Large intestine (tissue), 3 donors: ENCODE measurements at regions not wholly inside any gene's neighbourhood (a gene's known extent, or its start where the extent isn't known, plus 50 kb on each side); places are given as distances from the start of the nearest gene placed in this dataset.

Experiments
- DNase-seq, 2 donors: peaks; one replicate each; pipeline versions ENCODE4 v3.0.0 to v3.0.0-alpha.2; 2013
- H3K27ac ChIP-seq: one replicate; pipeline ENCODE4 v1.5.1; 2013; ENCODE audit warnings: low read length
- H3K27me3 ChIP-seq: 2 replicates; pipeline ENCODE4 v1.6.1; 2013; ENCODE audit warnings: low read length; ENCODE audit not compliant: control insufficient read depth, insufficient read depth
- H3K36me3 ChIP-seq: 2 replicates; pipeline ENCODE4 v1.6.1; 2013; ENCODE audit warnings: low read length; ENCODE audit not compliant: control insufficient read depth, insufficient read depth
- H3K4me1 ChIP-seq: one replicate; pipeline ENCODE4 v1.6.1; 2013; ENCODE audit warnings: low read length; ENCODE audit not compliant: control insufficient read depth, insufficient read depth
- H3K4me3 ChIP-seq: one replicate; pipeline ENCODE4 v1.5.1; 2013; ENCODE audit warnings: low read length
- H3K9me3 ChIP-seq: one replicate; pipeline ENCODE4 v1.6.1; 2013; ENCODE audit warnings: mild to moderate bottlenecking, low read depth, low read length, moderate library complexity; ENCODE audit not compliant: control insufficient read depth
- WGBS: methylation state at CpG from one replicate; pipeline ENCODE4 v1.1.5; 2013; ENCODE audit warnings: low lambda C conversion rate; ENCODE audit not compliant: insufficient coverage; 5-methylcytosine and 5-hydroxymethylcytosine counted together

GRCh38 chr3:5324780-5325179 is 137.3 kb downstream of the EDEM1 start:
- no peak for DNase-seq
- H3K4me1 ChIP-seq, result no peaks in the 10 kb centered on the region
- H3K36me3 ChIP-seq, result no peaks in the 10 kb centered on the region
- no peak overlapping the region for H3K4me3 ChIP-seq
- H3K9me3 ChIP-seq, result no peaks in the 10 kb centered on the region
- no peaks in the 10 kb centered on the region for H3K27me3 ChIP-seq
- H3K27ac ChIP-seq, result no peak overlapping the region
- WGBS, result no CpG with 5 or more reads among the region's 4 CpGs

GRCh38 chr3:5330152-5330810 is 142.8 kb downstream of the EDEM1 start:
- WGBS, result 71% methylated on average over 1 of the region's 9 CpGs
- Histone ChIP-seq H3K27me3 (no peaks in the 10 kb centered on the region), H3K4me3 (no peak overlapping the region), H3K4me1 (peaks cover 7% of the 10 kb centered on the region), H3K9me3 (no peaks in the 10 kb centered on the region), H3K27ac (no peak overlapping the region), H3K36me3 (no peaks in the 10 kb centered on the region)
- no peak for DNase-seq

- 18% methylated on average over 1 of the region's 3 CpGs for WGBS
These were observed 144.2 kb downstream of the EDEM1 start for GRCh38 chr3:5331567-5332269.

GRCh38 chr3:5332270-5332956 is 144.9 kb downstream of the EDEM1 start:
- Histone ChIP-seq H3K27me3 (no peaks in the 10 kb centered on the region), H3K4me3 (no peak overlapping the region), H3K36me3 (no peaks in the 10 kb centered on the region), H3K9me3 (no peaks in the 10 kb centered on the region), H3K4me1 (peaks cover 7% of the 10 kb centered on the region), H3K27ac (no peak overlapping the region)
- DNase-seq, result peak in 1 of 2 donors; percentile 30
- WGBS, result no CpG with 5 or more reads among the region's 3 CpGs

More at GRCh38 chr3:5331567-5332269, 144.2 kb downstream of the EDEM1 start:
- H3K27ac ChIP-seq, result no peak overlapping the region
- no peaks in the 10 kb centered on the region for H3K9me3 ChIP-seq
- no peaks in the 10 kb centered on the region for H3K27me3 ChIP-seq
- H3K4me1 ChIP-seq, result peaks cover 7% of the 10 kb centered on the region
- no peak overlapping the region for H3K4me3 ChIP-seq
- DNase-seq, result no peak
- no peaks in the 10 kb centered on the region for H3K36me3 ChIP-seq

GRCh38 chr3:5339967-5340535 is 152.5 kb downstream of the EDEM1 start:
- no peak overlapping the region for H3K4me3 ChIP-seq
- peak in 1 of 2 donors; percentile 45 for DNase-seq
- no CpG with 5 or more reads among the region's 8 CpGs for WGBS
- H3K4me1 ChIP-seq, result peaks cover 5% of the 10 kb centered on the region
- H3K36me3 ChIP-seq, result no peaks in the 10 kb centered on the region
- no peak overlapping the region for H3K27ac ChIP-seq
- no peaks in the 10 kb centered on the region for H3K27me3 ChIP-seq
- H3K9me3 ChIP-seq, result no peaks in the 10 kb centered on the region

- Histone ChIP-seq H3K4me1 (peaks cover 5% of the 10 kb centered on the region), H3K27ac (no peak overlapping the region), H3K4me3 (no peak overlapping the region), H3K9me3 (no peaks in the 10 kb centered on the region), H3K27me3 (no peaks in the 10 kb centered on the region), H3K36me3 (no peaks in the 10 kb centered on the region)
- no CpG with 5 or more reads among the region's 7 CpGs for WGBS
- DNase-seq, result no peak
These were observed 154.1 kb downstream of the EDEM1 start for GRCh38 chr3:5341610-5342009.

- Histone ChIP-seq H3K27me3 (no peaks in the 10 kb centered on the region), H3K9me3 (no peaks in the 10 kb centered on the region), H3K27ac (no peak overlapping the region), H3K36me3 (no peaks in the 10 kb centered on the region), H3K4me1 (peaks cover 5% of the 10 kb centered on the region), H3K4me3 (no peak overlapping the region)
- no peak for DNase-seq
- no CpG with 5 or more reads among the region's 2 CpGs for WGBS
These were observed 156.0 kb downstream of the EDEM1 start for GRCh38 chr3:5343459-5343858.

- H3K27ac ChIP-seq, result no peak overlapping the region
- no peaks in the 10 kb centered on the region for H3K9me3 ChIP-seq
- no peaks in the 10 kb centered on the region for H3K27me3 ChIP-seq
- no peaks in the 10 kb centered on the region for H3K36me3 ChIP-seq
- peaks cover 5% of the 10 kb centered on the region for H3K4me1 ChIP-seq
- no peak for DNase-seq
- no CpG with 5 or more reads among the region's 1 CpG for WGBS
- H3K4me3 ChIP-seq, result no peak overlapping the region
These were observed 157.2 kb downstream of the EDEM1 start for GRCh38 chr3:5344707-5345106.

GRCh38 chr3:5347486-5347885 is 160.0 kb downstream of the EDEM1 start:
- DNase-seq, result no peak
- H3K4me1 ChIP-seq, result no peaks in the 10 kb centered on the region
- H3K4me3 ChIP-seq, result no peak overlapping the region
- no peaks in the 10 kb centered on the region for H3K36me3 ChIP-seq
- H3K27me3 ChIP-seq, result no peaks in the 10 kb centered on the region
- H3K9me3 ChIP-seq, result no peaks in the 10 kb centered on the region
- no peak overlapping the region for H3K27ac ChIP-seq

- no peak overlapping the region for H3K4me3 ChIP-seq
- DNase-seq, result no peak
- H3K27me3 ChIP-seq, result no peaks in the 10 kb centered on the region
- H3K36me3 ChIP-seq, result no peaks in the 10 kb centered on the region
- WGBS, result no CpG with 5 or more reads among the region's 5 CpGs
- no peaks in the 10 kb centered on the region for H3K9me3 ChIP-seq
- no peaks in the 10 kb centered on the region for H3K4me1 ChIP-seq
- no peak overlapping the region for H3K27ac ChIP-seq
These were observed 160.9 kb downstream of the EDEM1 start for GRCh38 chr3:5348229-5348902.
